ENCODE measurements at regions not wholly inside any gene's neighbourhood (a gene's known extent, or its start where the extent isn't known, plus 50 kb on each side); places are given as distances from the start of the nearest gene placed in this dataset.
"Not testable (repeated sequence)": the region's sequence is repeated elsewhere in the genome, so short reads cannot be mapped to it uniquely, and the experiment has no call there.

DNA sequence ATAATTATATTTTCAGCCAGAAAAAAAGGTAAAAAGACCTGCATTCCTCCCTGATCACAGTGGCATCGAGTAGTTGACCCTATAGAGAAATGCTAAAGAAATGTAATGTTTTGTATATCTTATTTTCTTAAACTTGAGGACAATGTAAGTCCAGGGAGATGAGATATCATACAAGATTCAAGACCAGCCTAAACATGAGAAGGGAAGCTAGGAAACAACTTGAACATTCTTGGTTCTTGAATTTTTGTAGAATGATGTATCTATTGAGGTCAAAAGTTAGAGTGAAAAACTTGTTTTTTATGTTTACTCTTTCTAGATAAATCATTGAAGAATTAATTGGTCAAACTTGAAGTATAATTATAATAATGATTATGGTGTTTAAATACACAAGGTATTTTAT is 497.7 kb upstream of the TBL1XR1 start:
- TF ChIP-seq POLR2A (IDR thresholded peaks at IDR 0.05): no peak
- TF ChIP-seq, protein P1, sequence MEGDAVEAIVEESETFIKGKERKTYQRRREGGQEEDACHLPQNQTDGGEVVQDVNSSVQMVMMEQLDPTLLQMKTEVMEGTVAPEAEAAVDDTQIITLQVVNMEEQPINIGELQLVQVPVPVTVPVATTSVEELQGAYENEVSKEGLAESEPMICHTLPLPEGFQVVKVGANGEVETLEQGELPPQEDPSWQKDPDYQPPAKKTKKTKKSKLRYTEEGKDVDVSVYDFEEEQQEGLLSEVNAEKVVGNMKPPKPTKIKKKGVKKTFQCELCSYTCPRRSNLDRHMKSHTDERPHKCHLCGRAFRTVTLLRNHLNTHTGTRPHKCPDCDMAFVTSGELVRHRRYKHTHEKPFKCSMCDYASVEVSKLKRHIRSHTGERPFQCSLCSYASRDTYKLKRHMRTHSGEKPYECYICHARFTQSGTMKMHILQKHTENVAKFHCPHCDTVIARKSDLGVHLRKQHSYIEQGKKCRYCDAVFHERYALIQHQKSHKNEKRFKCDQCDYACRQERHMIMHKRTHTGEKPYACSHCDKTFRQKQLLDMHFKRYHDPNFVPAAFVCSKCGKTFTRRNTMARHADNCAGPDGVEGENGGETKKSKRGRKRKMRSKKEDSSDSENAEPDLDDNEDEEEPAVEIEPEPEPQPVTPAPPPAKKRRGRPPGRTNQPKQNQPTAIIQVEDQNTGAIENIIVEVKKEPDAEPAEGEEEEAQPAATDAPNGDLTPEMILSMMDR (IDR thresholded peaks at IDR 0.05 in 4 of 5, conservative IDR thresholded peaks at IDR 0.05 in 1 of 5): no peak
- intact Hi-C loops (cut with DNase I; ENCODE audit: low total_unique reads) (no loop called here), in situ Hi-C loops (cut with MboI; ENCODE audit: low sequenced_read_pairs in 4 of 4) (no loop called here)
- DNase-seq: no peak
- Histone ChIP-seq H3K36me3 (no peaks in the 10 kb centered on the region), H3K27ac (no peak overlapping the region), H3K4me1 (no peaks in the 10 kb centered on the region), H3K4me3 (no peak overlapping the region), H3K9me3 (no peaks in the 10 kb centered on the region), H3K27me3 (no peaks in the 10 kb centered on the region)
- no peak for ATAC-seq

DNA sequence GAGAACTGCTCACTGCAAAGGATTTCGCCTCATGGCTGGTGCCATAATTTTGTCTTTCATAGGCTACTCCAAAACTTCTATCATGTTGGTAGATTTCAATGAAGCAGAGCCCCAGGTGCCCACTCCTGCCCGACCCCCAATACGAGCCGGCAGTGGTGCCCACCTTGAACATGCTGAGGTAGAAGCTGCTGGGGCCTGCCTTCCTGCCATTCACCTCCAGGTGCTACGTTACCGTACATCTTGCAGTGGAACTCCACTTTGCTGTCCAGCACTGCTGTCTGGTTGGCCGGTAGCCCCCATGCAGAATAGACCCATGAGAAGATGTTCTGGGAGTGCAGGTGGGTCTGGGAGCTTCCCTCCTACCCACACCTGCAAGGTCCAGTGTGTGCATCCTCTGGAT is 502.8 kb upstream of the TBL1XR1 start:
- no peaks in the 10 kb centered on the region for H3K9me3 ChIP-seq
- H3K36me3 ChIP-seq: no peaks in the 10 kb centered on the region
- intact Hi-C loops (cut with DNase I; ENCODE audit: low total_unique reads) (no loop called here), in situ Hi-C loops (cut with MboI; ENCODE audit: low sequenced_read_pairs in 4 of 4) (no loop called here)
- TF ChIP-seq, protein P1 (IDR thresholded peaks at IDR 0.05 in 4 of 5, conservative IDR thresholded peaks at IDR 0.05 in 1 of 5): no peak
- TF ChIP-seq POLR2A (IDR thresholded peaks at IDR 0.05): no peak
- DNase-seq: no peak
- no peak overlapping the region for H3K4me3 ChIP-seq
- ATAC-seq: no peak
- no peaks in the 10 kb centered on the region for H3K27me3 ChIP-seq
- H3K4me1 ChIP-seq: peaks cover 0 to 8% of the 10 kb centered on the region in 2 donors
- no peak overlapping the region for H3K27ac ChIP-seq

DNA sequence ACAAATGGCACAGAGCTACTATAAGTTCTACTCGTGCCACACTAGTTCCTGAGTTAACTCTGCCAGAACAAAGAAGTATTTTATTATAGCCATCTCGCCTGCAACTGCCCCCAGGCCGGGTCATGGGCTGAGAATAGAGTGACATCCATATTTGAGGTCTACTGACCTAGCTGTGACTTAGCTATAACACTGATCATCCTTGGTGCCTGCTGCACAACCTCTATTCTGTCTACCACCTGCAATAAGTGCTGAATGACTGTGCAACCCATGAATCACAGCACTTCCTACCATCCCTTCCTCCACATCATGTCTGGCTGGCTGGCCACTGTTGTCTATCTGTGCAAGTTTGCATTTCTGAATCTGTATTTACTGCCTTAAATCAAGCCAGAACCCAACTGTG is 506.5 kb upstream of the TBL1XR1 start:
- no peaks in the 10 kb centered on the region for H3K9me3 ChIP-seq
- in situ Hi-C loops (cut with MboI; ENCODE audit: low sequenced_read_pairs in 4 of 4) (no loop called here), intact Hi-C loops (cut with DNase I; ENCODE audit: low total_unique reads) (no loop called here)
- no peaks in the 10 kb centered on the region for H3K36me3 ChIP-seq
- H3K4me3 ChIP-seq: no peak overlapping the region
- ATAC-seq (no peak), DNase-seq (no peak)
- H3K4me1 ChIP-seq: peaks cover 9 to 18% of the 10 kb centered on the region in 2 donors
- TF ChIP-seq POLR2A (IDR thresholded peaks at IDR 0.05): no peak
- TF ChIP-seq, protein P1 (IDR thresholded peaks at IDR 0.05 in 4 of 5, conservative IDR thresholded peaks at IDR 0.05 in 1 of 5): no peak
- H3K27me3 ChIP-seq: no peaks in the 10 kb centered on the region
- no peak overlapping the region for H3K27ac ChIP-seq

DNA sequence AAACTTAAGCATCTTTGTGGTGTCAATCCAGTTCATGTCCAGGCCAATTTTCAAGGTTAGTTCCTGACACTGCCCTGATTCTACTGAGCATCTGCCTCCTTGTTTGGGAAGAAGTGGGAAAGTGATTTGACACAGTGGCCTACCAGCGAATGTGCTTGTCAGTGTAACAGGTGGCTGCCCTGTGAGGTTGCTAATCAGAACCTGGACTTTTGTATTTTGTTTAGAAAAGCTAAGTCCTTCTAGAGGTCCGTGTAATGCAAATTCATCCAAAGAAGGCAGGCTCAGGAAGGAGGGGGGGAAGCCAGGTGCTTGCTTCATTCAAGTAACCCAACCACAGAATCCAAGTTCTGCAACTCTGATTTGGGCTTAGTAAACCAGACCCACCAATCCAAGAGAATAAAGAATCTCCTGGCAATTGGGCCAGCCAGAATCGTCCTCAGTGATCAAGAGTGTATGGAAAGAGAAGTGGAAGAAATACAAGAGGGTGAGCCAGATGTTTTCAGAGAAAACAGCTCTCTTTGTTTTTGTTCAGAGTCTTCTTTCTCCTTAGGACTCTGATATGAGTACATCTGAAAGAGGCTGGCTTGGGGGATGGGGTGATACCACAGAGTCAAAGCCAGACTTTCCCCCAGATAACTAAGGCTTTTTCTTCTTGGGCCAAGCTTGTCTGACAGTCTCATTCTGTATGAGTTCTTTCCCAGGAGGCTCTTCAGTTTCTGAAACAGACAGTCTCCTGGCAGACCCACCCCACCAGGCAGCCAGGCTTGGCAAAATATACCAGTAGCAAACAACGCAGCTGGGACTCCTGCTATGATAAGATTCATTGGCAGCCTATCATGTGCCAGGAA is 508.9 kb upstream of the TBL1XR1 start:
- ATAC-seq: peak; percentile 46 to 71

DNA sequence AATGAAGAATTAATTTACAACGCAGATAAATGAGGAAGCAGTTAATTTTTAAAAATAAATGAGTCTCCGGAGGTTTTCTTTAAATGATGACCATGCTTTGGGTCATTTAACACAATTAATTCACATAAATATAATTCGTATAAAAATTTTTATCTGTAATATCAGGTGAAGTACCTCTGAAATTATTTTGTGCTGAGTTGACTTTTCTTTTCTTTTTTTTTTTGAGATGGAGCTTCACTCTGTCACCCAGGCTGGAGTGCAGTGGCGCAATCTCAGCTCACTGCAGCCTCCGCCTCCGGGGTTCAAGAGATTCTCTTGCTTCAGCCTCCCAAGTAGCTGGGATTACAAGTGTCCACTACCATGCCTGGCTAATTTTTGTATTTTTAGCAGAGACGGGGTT is 512.2 kb upstream of the TBL1XR1 start:
- H3K27me3 ChIP-seq; H3K9me3 ChIP-seq; DNase-seq; H3K4me3 ChIP-seq; in situ Hi-C loops (cut with MboI; ENCODE audit: low sequenced_read_pairs in 4 of 4); H3K27ac ChIP-seq; H3K36me3 ChIP-seq; ATAC-seq; intact Hi-C loops (cut with DNase I; ENCODE audit: low total_unique reads): not testable (repeated sequence)
- peaks cover 16 to 18% of the 10 kb centered on the region in 2 donors for H3K4me1 ChIP-seq

More for the DNA sequence above, 508.9 kb upstream of the TBL1XR1 start:
- TF ChIP-seq, protein P1 (IDR thresholded peaks at IDR 0.05 in 4 of 5, conservative IDR thresholded peaks at IDR 0.05 in 1 of 5): no peak
- TF ChIP-seq POLR2A (IDR thresholded peaks at IDR 0.05): no peak
- intact Hi-C loops (cut with DNase I; ENCODE audit: low total_unique reads): no loop called here
- no peaks in the 10 kb centered on the region for H3K36me3 ChIP-seq
- H3K27ac ChIP-seq: peak overlapping the region; percentile 23 to 61 (median 45)
- no peaks in the 10 kb centered on the region for H3K27me3 ChIP-seq
- peaks cover 9 to 18% of the 10 kb centered on the region in 2 donors for H3K4me1 ChIP-seq
- H3K9me3 ChIP-seq: no peaks in the 10 kb centered on the region
- DNase-seq: peak in 1 of 2 donors; percentile 33
- in situ Hi-C loops (cut with MboI; ENCODE audit: low sequenced_read_pairs in 4 of 4): no loop called here
- H3K4me3 ChIP-seq: no peak overlapping the region
